GM19455 (cell line): ENCODE measurements at regions not wholly inside any gene's neighbourhood (a gene's known extent, or its start where the extent isn't known, plus 50 kb on each side); places are given as distances from the start of the nearest gene placed in this dataset.

Source experiments
- ATAC-seq: cut with Tn5 transposase; IDR thresholded peaks from one replicate; pipeline ENCODE4 v1.9.1; 2021; ENCODE audit not compliant: unreplicated experiment

GRCh38 chr13:78787190-78787589, 128.2 kb upstream of the OBI1 start:
- no peak for ATAC-seq

GRCh38 chr13:78786459-78786858, 127.5 kb upstream of the OBI1 start:
- no peak for ATAC-seq

DNA sequence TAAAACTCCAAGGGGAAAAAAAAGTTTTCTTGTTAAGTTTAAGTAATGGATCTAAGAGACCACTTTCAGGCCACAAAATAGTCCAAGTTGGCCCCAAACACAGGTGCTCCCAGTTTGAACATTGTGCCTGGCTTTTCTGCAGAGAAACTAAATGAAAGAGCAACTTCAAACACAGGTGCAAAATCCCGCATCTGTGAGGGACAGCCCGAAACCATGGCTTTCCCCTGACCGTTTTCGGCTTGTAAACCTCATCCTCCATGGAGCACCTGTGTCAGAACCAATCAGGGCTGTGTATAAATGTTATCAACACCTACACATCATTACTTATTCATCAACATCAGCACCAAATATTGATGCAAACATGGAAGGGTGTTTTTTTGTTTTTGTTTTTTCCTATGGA, 126.8 kb upstream of the OBI1 start:
- ATAC-seq, result no peak

- ATAC-seq, result no peak
Measured at GRCh38 chr13:78784014-78784750, 125.2 kb upstream of the OBI1 start.

DNA sequence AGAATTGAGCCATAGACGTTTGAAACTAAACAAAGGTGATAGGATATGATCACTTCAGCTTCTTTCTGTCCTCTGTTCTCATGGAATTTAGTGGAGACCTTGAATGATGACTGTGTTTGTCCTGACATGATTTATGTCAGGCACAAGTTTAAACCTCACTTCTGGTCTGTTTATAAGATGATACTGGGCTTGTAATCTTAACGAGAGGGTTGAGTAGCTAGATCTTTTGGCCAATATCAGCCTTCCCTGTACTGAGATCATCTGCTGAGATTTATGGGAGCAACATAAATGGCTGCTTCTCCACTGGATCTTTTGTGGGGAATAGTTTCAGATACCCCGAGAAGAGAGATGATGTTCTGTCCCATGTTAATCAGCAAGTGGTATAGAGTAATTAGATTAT, 121.8 kb upstream of the OBI1 start:
- no peak for ATAC-seq

- ATAC-seq, result no peak
Measured at GRCh38 chr13:78779608-78780007, 120.7 kb upstream of the OBI1 start.

GRCh38 chr13:78777976-78778375, 119.0 kb upstream of the OBI1 start:
- no peak for ATAC-seq

DNA sequence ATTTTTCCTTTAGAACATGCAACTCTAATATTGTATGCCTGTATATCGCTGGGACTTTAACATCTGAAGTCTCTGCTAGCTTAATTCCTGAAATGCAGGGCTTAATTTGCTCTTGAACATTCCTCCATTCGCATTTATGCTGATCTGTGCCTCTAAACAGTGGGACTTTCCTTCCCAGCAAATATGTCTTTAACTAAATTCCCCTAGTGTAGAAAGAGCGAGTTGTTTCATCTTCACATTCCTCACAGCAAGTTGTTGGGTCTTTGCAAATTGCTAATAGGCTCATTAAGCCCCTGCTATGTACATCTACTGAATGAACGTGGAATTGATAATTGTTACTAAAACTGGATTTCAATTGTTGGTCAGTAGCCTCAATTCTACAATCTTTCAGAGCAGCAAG, 118.4 kb upstream of the OBI1 start:
- ATAC-seq, result no peak

- ATAC-seq, result no peak
Measured at GRCh38 chr13:78772933-78773332, 114.0 kb upstream of the OBI1 start.

DNA sequence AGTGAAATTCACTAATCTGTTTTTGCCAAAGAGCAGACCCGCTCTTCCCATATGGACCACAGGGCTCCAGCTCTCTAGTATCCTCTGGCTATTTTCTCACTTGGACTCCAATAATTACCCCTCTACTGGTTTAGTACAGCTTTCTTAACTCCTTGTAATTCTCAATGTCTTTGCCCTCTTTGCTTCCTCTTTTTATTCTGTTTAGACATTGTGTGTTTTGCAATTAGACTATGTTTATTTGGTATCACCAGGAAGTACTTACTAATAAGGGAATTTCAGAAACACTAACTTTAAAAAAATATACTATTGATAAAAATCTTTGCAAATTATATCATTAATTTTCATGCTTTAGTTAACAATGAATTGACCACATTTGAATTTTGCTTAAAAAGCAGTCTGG, 111.6 kb upstream of the OBI1 start:
- no peak for ATAC-seq

DNA sequence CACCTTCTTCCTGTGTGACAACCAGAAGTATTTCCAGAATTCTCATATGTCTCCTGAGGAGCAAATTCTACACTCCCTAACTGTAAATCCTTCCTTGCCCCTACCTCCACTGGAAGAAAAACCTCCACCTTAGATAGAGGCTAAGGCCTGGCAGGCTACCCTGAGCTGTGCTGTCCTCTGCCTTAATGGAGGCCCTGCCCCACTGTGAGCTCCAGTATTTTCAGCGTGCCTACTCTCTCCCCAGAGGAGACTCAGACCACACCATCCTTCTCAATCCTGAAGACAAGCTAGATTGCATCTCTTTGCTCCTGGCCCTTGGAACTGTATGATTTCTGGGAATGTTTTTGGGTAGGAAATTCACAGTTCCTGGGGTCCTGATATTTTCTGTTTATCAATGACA, 110.0 kb upstream of the OBI1 start:
- ATAC-seq, result no peak

- no peak for ATAC-seq
Measured at GRCh38 chr13:78764665-78765064, 105.7 kb upstream of the OBI1 start.

- no peak for ATAC-seq
Measured at GRCh38 chr13:78762825-78763224, 103.9 kb upstream of the OBI1 start.

DNA sequence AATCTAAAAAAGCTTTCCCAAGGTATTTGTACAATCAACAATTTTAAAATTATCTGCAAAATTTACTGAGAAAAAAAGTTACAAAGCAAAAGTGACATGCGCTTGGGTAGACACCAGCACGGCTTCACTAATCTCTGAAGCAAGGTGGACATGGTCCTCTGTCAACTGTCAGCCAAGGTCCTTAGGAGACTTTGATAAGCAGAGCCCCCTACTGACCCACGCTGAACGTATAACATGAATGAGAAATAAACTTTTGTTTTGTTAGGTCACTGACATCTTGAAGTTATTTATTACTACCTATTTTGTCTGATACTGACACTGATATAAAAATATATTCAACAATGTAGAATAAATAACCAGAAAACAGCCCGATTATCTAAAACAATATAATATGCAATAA, 100.7 kb upstream of the OBI1 start:
- ATAC-seq, result no peak

DNA sequence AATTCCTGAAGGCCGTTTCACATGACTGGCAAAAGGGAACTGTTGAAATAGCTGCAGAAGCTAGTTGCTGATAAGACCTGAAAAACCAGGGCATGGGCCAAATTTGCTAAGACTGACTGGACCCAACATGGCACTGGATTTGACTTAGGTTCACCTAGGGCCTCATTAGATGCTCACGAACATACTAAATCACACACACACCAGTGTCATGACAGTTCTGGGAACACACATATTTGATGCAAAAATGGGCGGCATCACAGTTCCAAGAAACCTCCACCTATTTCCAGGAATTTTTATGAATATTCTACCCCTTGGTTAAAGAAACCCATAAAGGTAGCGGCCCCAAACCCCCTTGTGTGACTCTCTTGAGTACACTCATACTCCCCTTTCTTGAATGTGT, 99.6 kb upstream of the OBI1 start:
- no peak for ATAC-seq

- no peak for ATAC-seq
Measured at GRCh38 chr13:78753435-78753834, 94.5 kb upstream of the OBI1 start.

- ATAC-seq, result no peak
Measured at GRCh38 chr13:78750735-78751134, 91.8 kb upstream of the OBI1 start.

DNA sequence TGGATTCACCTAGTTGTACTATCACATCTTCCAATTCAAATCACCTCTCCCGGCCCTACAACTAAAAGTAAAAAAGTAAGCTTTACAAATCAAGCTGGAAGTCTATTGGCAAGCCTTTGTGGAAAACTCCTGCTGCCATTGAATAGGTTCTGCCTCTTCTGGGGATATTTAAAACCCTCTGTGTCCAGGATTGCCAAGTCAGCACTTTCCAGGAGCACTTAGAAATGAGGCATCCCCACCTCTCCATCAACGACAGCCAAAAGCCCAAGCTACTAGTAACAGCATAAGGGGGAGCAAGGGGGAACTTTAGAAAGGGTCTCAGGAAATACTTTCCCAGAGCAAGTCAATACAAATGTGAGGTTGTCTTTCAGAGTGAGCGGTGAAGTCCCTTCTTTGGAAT, 85.0 kb upstream of the OBI1 start:
- ATAC-seq, result no peak

DNA sequence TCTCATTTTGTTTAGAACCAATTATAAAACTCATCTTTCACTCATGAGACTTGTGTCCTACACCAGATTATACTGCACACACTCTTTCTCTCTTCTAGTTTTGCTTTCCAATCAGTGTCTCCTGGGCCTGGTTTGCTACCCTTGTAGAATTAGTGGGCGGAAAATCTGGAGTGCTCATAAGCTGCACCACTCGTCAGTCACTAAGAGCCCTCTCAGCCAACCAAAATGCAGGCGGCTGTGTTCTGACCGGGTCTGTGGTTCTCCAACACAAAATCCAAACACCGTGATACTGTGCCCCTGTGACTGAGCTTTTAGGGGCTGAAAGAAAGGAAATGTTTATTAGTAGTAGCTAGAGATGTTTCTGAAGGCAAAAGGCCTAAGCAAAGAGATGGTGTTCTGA, 83.7 kb upstream of the OBI1 start:
- ATAC-seq, result no peak

DNA sequence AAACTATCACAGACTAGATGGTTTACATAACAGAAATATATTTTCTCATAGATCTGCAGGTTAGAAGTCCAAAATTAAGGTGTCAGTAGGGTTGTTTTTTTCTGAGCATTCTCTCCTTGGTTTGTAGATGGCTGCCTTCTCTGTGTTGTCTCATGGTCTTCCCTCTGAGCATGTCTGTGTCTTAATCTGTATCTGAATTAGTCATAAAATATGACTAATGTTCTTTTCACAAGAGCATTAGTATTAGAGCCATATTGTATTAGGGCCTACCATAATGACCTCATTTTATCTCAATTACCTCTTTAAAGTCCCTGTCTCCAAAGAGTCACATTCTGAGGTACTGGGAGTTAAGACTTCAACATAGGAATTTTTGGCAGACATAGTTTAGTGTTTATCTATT, 77.2 kb upstream of the OBI1 start:
- no peak for ATAC-seq

GRCh38 chr13:78732445-78733017, 73.6 kb upstream of the OBI1 start:
- ATAC-seq, result no peak

GRCh38 chr13:78722700-78723099, 63.7 kb upstream of the OBI1 start:
- ATAC-seq, result no peak

DNA sequence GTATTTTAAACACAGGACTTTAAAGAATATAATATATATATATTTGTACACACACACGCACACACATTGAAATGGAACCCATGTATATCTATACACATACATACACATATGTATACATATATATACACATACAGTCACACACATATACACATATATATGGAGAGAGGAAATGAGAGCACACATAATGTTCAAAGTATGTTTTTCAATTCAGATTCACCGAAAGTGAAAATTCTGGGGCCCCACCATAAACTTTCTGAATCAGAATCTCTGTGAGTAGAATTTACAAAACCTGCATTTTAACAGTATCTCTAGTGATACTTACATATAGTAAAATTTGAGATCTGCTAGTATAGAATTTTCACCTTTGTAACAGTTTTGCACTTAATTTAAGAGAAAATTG, 60.4 kb upstream of the OBI1 start:
- ATAC-seq, result no peak
